ENCODE measurements at regions not wholly inside any gene's neighbourhood (a gene's known extent, or its start where the extent isn't known, plus 50 kb on each side); places are given as distances from the start of the nearest gene placed in this dataset.
A peak's percentile ranks its signal among the peaks of the same experiment; 100 is the strongest.

DNA sequence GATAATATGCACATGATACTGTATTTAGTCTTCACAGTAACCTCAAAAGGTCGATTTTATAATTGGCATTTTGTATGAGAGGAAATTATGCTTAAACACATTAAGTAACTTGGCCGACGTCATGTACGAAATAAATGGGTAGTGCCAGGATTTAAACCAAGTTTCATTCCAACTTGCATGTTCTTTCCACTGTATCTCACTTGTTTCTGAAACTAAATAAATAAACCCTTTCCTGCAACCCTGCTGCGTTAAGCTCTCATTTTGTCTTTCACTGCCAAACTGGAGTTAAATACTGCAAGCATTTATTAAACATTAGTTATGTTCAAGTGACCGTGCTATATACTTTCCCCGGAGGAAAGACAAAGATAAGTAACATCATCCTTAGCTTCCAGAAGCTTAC lies 293.9 kb upstream of the PRKD1 start:
- DNase-seq, result no peak
- Histone ChIP-seq H3K27me3 (no peaks in the 10 kb centered on the region; the same call in 1 of the 2 replicates), H3K36me3 (no peaks in the 10 kb centered on the region), H3K9me3 (no peaks in the 10 kb centered on the region), H3K4me3 (ENCODE audit: low read depth, low read length) (no peak overlapping the region), H3K4me1 (no peaks in the 10 kb centered on the region)
- TF ChIP-seq, protein P1, sequence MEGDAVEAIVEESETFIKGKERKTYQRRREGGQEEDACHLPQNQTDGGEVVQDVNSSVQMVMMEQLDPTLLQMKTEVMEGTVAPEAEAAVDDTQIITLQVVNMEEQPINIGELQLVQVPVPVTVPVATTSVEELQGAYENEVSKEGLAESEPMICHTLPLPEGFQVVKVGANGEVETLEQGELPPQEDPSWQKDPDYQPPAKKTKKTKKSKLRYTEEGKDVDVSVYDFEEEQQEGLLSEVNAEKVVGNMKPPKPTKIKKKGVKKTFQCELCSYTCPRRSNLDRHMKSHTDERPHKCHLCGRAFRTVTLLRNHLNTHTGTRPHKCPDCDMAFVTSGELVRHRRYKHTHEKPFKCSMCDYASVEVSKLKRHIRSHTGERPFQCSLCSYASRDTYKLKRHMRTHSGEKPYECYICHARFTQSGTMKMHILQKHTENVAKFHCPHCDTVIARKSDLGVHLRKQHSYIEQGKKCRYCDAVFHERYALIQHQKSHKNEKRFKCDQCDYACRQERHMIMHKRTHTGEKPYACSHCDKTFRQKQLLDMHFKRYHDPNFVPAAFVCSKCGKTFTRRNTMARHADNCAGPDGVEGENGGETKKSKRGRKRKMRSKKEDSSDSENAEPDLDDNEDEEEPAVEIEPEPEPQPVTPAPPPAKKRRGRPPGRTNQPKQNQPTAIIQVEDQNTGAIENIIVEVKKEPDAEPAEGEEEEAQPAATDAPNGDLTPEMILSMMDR (IDR thresholded peaks at IDR 0.05; ENCODE audit: low read depth, low read length), result no peak

DNA sequence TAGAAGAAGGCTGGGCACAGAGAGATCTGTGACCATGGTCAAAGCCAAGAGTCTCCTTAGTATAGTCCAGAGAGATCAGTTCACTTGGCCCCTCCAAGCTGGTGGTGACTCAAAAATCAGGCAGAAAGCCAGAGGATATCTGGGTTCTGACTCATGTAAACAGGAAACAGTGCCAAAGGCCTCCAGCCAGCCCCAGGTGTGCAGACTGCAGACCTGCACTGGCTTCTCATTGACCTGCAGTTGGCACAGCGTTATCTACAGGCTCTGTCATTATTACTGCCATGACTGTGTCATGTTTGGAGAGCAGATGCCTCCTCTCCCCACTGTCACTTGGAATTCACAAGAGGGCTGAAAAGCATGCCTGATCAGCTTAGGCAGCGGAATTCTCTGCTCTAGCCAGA lies 295.7 kb upstream of the PRKD1 start:
- peak; percentile 46 for DNase-seq
- Histone ChIP-seq H3K4me1 (no peaks in the 10 kb centered on the region), H3K9me3 (no peaks in the 10 kb centered on the region), H3K27me3 (no peaks in the 10 kb centered on the region; the same call in 1 of the 2 replicates), H3K4me3 (ENCODE audit: low read depth, low read length) (no peak overlapping the region), H3K36me3 (no peaks in the 10 kb centered on the region)
- TF ChIP-seq, protein P1 (IDR thresholded peaks at IDR 0.05; ENCODE audit: low read depth, low read length), result no peak

DNA sequence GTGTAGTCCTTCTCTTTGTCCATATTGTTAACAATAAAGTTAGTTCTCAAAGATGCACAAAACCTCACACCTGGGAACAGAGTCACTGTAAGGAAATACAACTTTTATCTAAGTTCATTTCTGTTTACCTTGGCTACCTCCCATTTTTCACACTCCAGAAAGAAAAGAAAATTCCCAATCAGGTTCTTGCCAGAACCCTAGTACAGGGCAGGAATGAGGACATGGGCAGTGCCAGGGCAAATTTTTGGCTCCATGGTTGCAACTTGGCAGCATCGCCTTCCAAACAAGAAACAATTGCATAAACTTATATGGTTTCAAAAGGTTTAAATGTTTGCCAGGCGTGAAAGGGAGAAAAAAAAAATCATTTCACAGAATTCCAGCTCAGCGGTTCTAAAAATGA lies 296.3 kb upstream of the PRKD1 start:
- Histone ChIP-seq H3K4me1 (no peaks in the 10 kb centered on the region), H3K9me3 (no peaks in the 10 kb centered on the region), H3K27me3 (no peaks in the 10 kb centered on the region; the same call in 1 of the 2 replicates), H3K4me3 (ENCODE audit: low read depth, low read length) (no peak overlapping the region), H3K36me3 (no peaks in the 10 kb centered on the region)
- no peak for DNase-seq
- TF ChIP-seq, protein P1 (IDR thresholded peaks at IDR 0.05; ENCODE audit: low read depth, low read length), result no peak

DNA sequence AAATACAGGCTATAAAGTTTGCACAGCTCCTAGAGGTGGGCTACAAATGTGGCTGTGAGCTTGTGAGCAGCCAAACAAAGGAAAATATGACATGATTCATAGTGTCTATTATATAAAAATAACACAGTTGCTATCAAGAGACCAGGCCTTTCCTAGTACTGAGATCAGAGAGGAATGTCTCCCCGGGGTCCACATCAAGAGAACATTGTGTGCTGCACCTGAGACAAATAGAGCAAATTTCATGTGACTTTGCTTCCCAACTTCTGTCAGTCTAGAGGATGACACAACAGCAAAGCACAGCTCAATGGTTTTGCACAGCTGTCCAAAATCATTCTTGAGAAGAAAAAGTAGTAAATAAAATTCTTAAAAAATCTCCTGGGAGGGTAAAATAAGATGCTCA lies 297.5 kb upstream of the PRKD1 start:
- no peaks in the 10 kb centered on the region; the same call in 1 of the 2 replicates for H3K27me3 ChIP-seq
- no peaks in the 10 kb centered on the region for H3K9me3 ChIP-seq
- TF ChIP-seq, protein P1 (IDR thresholded peaks at IDR 0.05; ENCODE audit: low read depth, low read length), result no peak
- no peak overlapping the region for H3K4me3 ChIP-seq (ENCODE audit: low read depth, low read length)
- H3K4me1 ChIP-seq, result no peaks in the 10 kb centered on the region
- no peak for DNase-seq
- H3K36me3 ChIP-seq, result no peaks in the 10 kb centered on the region

DNA sequence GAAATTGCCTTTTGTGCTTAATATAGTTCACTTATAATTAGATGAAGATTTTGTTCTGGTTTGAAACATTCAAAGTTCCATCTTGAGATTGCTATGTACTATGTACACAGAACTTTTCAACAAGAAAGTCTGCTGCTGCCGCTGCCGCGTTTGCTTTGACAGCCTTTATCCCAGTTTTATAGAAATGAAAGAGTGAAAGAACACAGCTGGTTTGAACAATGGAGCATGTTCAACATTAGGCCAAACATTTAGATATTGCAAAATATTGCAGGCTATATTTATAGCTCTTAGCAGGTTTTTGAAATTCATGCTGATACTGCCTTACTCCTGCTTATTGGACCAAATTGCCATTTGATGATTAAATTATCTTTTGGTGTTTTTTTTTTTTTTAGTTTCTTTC lies 299.8 kb upstream of the PRKD1 start:
- Histone ChIP-seq H3K4me1 (no peaks in the 10 kb centered on the region), H3K9me3 (no peaks in the 10 kb centered on the region), H3K27me3 (no peaks in the 10 kb centered on the region; the same call in 1 of the 2 replicates), H3K36me3 (no peaks in the 10 kb centered on the region), H3K4me3 (ENCODE audit: low read depth, low read length) (no peak overlapping the region)
- DNase-seq, result no peak
- TF ChIP-seq, protein P1 (IDR thresholded peaks at IDR 0.05; ENCODE audit: low read depth, low read length), result no peak

DNA sequence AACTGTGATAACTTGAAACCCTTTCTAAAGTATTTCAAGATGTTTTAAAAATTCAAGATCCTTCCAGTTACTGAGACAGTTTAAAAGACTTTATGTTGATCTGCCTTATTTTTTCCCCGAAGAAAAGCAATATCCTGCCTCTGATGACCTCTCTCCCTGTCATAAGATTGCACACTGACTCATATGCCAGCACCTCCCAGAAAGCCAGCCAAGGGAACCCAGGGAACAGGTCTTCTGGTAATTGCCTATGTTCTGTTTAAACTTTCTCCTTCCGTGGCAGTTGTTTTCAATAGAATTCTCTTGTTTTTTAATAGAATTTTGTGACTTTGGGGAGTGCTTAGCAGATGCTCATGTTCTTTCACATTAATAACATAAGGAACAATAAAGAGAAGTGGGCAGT lies 300.2 kb upstream of the PRKD1 start:
- Histone ChIP-seq H3K9me3 (no peaks in the 10 kb centered on the region), H3K36me3 (no peaks in the 10 kb centered on the region), H3K4me1 (no peaks in the 10 kb centered on the region), H3K4me3 (ENCODE audit: low read depth, low read length) (no peak overlapping the region), H3K27me3 (no peaks in the 10 kb centered on the region)
- TF ChIP-seq, protein P1 (IDR thresholded peaks at IDR 0.05; ENCODE audit: low read depth, low read length), result no peak
- DNase-seq, result no peak
